HEK293 (cell line): ENCODE measurements at regions not wholly inside any gene's neighbourhood (a gene's known extent, or its start where the extent isn't known, plus 50 kb on each side); places are given as distances from the start of the nearest gene placed in this dataset.

Experiments
- KLF16 ChIP-seq: fragments of 450-650 bp; formaldehyde crosslinking; IDR thresholded peaks from 2 replicates; pipeline ENCODE4 v1.5.1; 2017; ENCODE audit warnings: missing biosample characterization, missing genetic modification characterization
- MYNN ChIP-seq: fragments of 450-650 bp; formaldehyde crosslinking; IDR thresholded peaks from 2 replicates; pipeline ENCODE4 v1.5.1; 2016; ENCODE audit warnings: missing biosample characterization, missing genetic modification characterization, borderline replicate concordance
- SP2 ChIP-seq: fragments of 450-650 bp; formaldehyde crosslinking; IDR thresholded peaks from 2 replicates; pipeline ENCODE4 v1.5.1; 2016; ENCODE audit warnings: missing biosample characterization, missing genetic modification characterization
- TCF7L2 ChIP-seq: IDR thresholded peaks from 2 replicates; pipeline ENCODE4 v1.6.1; 2011; ENCODE audit warnings: low read depth, mild to moderate bottlenecking, inconsistent platforms, low read length, moderate library complexity, borderline replicate concordance
- ZBTB17 ChIP-seq: fragments of 450-650 bp; formaldehyde crosslinking; IDR thresholded peaks from 2 replicates; pipeline ENCODE4 v1.5.1; 2016; ENCODE audit warnings: missing biosample characterization, missing genetic modification characterization
- ZNF274 ChIP-seq, 2 experiments: fragments of 200-500 bp in 1 of 2; fragments of 450-650 bp in 1 of 2; sonication (Bioruptor generic) in 1 of 2; formaldehyde crosslinking in 1 of 2; IDR thresholded peaks; 2 replicates each; pipeline versions ENCODE4 v1.5.1 to v1.6.1; 2014 to 2016; ENCODE audit warnings: borderline replicate concordance in 1 of 2, inconsistent platforms in 1 of 2, low read length in 1 of 2, missing biosample characterization in 1 of 2, missing genetic modification characterization in 1 of 2
- ZNF707 ChIP-seq: fragments of 450-650 bp; formaldehyde crosslinking; IDR thresholded peaks from 2 replicates; pipeline ENCODE4 v1.5.1; 2016; ENCODE audit warnings: missing biosample characterization, missing genetic modification characterization
- TF ChIP-seq, protein P1 (sequence below): fragments of 450-650 bp; formaldehyde crosslinking; IDR thresholded peaks from 2 replicates; pipeline ENCODE4 v1.5.1; 2016; ENCODE audit warnings: missing biosample characterization, missing genetic modification characterization

DNA sequence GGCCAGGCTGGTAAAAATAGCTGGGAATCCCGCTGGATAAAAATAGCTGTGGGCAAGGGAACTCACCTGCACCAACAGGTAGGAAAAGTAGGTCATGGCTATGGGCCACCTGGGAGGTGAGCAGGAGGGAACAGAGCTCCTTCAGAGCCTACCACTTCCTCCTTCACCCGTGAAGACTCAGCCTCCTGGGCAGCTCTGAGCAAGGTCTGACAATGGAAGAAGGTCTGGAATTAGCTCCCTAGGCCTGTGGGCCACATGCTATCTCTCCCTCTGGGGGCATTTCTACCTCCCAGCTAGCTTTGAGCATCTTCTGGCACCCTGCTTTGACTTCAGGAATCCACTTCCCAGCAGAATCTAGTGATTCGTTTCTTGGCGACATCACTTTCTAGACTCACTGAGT lies 153.9 kb downstream of the MRPL14 start:
- TF ChIP-seq MYNN (tag by site-specific recombination) (no peak), TCF7L2 (no peak), ZNF274 (IDR thresholded peaks at IDR 0.05; ENCODE audit: low read length) (no peak), ZNF274 (tag by site-specific recombination; IDR thresholded peaks at IDR 0.05; ENCODE audit: borderline replicate concordance) (no peak), ZBTB17 (no peak), SP2 (tag by site-specific recombination) (no peak), KLF16 (tag by site-specific recombination) (no peak), ZNF707 (tag by site-specific recombination) (no peak)
- TF ChIP-seq, protein P1, sequence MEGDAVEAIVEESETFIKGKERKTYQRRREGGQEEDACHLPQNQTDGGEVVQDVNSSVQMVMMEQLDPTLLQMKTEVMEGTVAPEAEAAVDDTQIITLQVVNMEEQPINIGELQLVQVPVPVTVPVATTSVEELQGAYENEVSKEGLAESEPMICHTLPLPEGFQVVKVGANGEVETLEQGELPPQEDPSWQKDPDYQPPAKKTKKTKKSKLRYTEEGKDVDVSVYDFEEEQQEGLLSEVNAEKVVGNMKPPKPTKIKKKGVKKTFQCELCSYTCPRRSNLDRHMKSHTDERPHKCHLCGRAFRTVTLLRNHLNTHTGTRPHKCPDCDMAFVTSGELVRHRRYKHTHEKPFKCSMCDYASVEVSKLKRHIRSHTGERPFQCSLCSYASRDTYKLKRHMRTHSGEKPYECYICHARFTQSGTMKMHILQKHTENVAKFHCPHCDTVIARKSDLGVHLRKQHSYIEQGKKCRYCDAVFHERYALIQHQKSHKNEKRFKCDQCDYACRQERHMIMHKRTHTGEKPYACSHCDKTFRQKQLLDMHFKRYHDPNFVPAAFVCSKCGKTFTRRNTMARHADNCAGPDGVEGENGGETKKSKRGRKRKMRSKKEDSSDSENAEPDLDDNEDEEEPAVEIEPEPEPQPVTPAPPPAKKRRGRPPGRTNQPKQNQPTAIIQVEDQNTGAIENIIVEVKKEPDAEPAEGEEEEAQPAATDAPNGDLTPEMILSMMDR, result no peak
